ENCODE measurements at regions not wholly inside any gene's neighbourhood (a gene's known extent, or its start where the extent isn't known, plus 50 kb on each side); places are given as distances from the start of the nearest gene placed in this dataset.

GRCh38 chr4:179076865-179077264 lies 1634.6 kb upstream of the AGA start:
- no peak for TF ChIP-seq POLR2A (IDR thresholded peaks at IDR 0.05)
- H3K27ac ChIP-seq, result no peak overlapping the region
- intact Hi-C loops (cut with DNase I), result no loop called here
- DNase-seq (no peak), ATAC-seq (no peak)
- no peaks in the 10 kb centered on the region for H3K36me3 ChIP-seq (replicated peaks in 1 of 2; ENCODE audit: insufficient read depth in 1 of 2, low read depth in 2 of 2)
- H3K4me1 ChIP-seq, result no peaks in the 10 kb centered on the region
- H3K27me3 ChIP-seq, result no peaks in the 10 kb centered on the region
- no peaks in the 10 kb centered on the region for H3K9me3 ChIP-seq
- WGBS, 2 donors, result 78 to 79% methylated on average over 13 to 14 of the region's 14 CpGs
- H3K4me3 ChIP-seq, result no peak overlapping the region

GRCh38 chr4:179095585-179096221 lies 1653.5 kb upstream of the AGA start:
- peak in 1 of 4 donors; percentile 7 for DNase-seq
- 13 to 17% methylated on average over 4 of the region's 4 CpGs for WGBS, 2 donors
- Histone ChIP-seq H3K4me1 (no peaks in the 10 kb centered on the region), H3K9me3 (no peaks in the 10 kb centered on the region), H3K36me3 (replicated peaks in 1 of 2; ENCODE audit: insufficient read depth in 1 of 2, low read depth in 2 of 2) (no peaks in the 10 kb centered on the region), H3K27me3 (no peaks in the 10 kb centered on the region), H3K4me3 (no peak overlapping the region), H3K27ac (no peak overlapping the region)
- no peak for TF ChIP-seq CTCF (IDR thresholded peaks at IDR 0.05)
- no peak for TF ChIP-seq POLR2A (IDR thresholded peaks at IDR 0.05)
- ATAC-seq, result no peak
- intact Hi-C loops (cut with DNase I), result no loop called here

GRCh38 chr4:179097741-179098140 lies 1655.5 kb upstream of the AGA start:
- Histone ChIP-seq H3K4me3 (no peak overlapping the region), H3K27me3 (no peaks in the 10 kb centered on the region), H3K4me1 (no peaks in the 10 kb centered on the region), H3K36me3 (replicated peaks in 1 of 2; ENCODE audit: insufficient read depth in 1 of 2, low read depth in 2 of 2) (no peaks in the 10 kb centered on the region), H3K27ac (no peak overlapping the region), H3K9me3 (no peaks in the 10 kb centered on the region)
- TF ChIP-seq CTCF (IDR thresholded peaks at IDR 0.05) (no peak), POLR2A (IDR thresholded peaks at IDR 0.05) (no peak)
- WGBS, 2 donors, result 3 to 6% methylated on average over 1 of the region's 1 CpG
- no peak for ATAC-seq
- intact Hi-C loops (cut with DNase I), result no loop called here
- DNase-seq, result peak in 1 of 4 donors; percentile 5

- DNase-seq (no peak), ATAC-seq (no peak)
- no peaks in the 10 kb centered on the region for H3K9me3 ChIP-seq
- H3K4me3 ChIP-seq, result no peak overlapping the region
- intact Hi-C loops (cut with DNase I), result no loop called here
- no peaks in the 10 kb centered on the region for H3K36me3 ChIP-seq (replicated peaks in 1 of 2; ENCODE audit: insufficient read depth in 1 of 2, low read depth in 2 of 2)
- WGBS, 2 donors, result 54 to 63% methylated on average over 2 of the region's 2 CpGs
- H3K4me1 ChIP-seq, result no peaks in the 10 kb centered on the region
- TF ChIP-seq CTCF (IDR thresholded peaks at IDR 0.05) (no peak), POLR2A (IDR thresholded peaks at IDR 0.05) (no peak)
- no peaks in the 10 kb centered on the region for H3K27me3 ChIP-seq
- no peak overlapping the region for H3K27ac ChIP-seq
These were observed 1668.1 kb upstream of the AGA start for GRCh38 chr4:179110356-179110755.

- intact Hi-C loops (cut with DNase I), result no loop called here
- Histone ChIP-seq H3K27ac (no peak overlapping the region), H3K4me1 (no peaks in the 10 kb centered on the region), H3K4me3 (no peak overlapping the region), H3K9me3 (no peaks in the 10 kb centered on the region), H3K36me3 (replicated peaks in 1 of 2; ENCODE audit: insufficient read depth in 1 of 2, low read depth in 2 of 2) (no peaks in the 10 kb centered on the region), H3K27me3 (no peaks in the 10 kb centered on the region)
- DNase-seq (no peak), ATAC-seq (no peak)
- 76 to 88% methylated on average over 2 of the region's 2 CpGs for WGBS, 2 donors
- TF ChIP-seq POLR2A (IDR thresholded peaks at IDR 0.05) (no peak), CTCF (IDR thresholded peaks at IDR 0.05) (no peak)
These were observed 1668.6 kb upstream of the AGA start for GRCh38 chr4:179110816-179111215.
